Stomach smooth muscle (tissue), 2 donors: ENCODE measurements at regions not wholly inside any gene's neighbourhood (a gene's known extent, or its start where the extent isn't known, plus 50 kb on each side); places are given as distances from the start of the nearest gene placed in this dataset.
A peak's percentile ranks its signal among the peaks of the same experiment; 100 is the strongest.

Source experiments
- H3K27ac ChIP-seq: one replicate; pipeline ENCODE4 v1.7.0; 2013; ENCODE audit warnings: mild to moderate bottlenecking, low read length, inconsistent platforms
- H3K27me3 ChIP-seq, 2 donors: one replicate each; pipeline ENCODE4 v1.7.0; 2013; ENCODE audit warnings: low read length in 2 of 2; ENCODE audit not compliant: insufficient read depth in 2 of 2, control insufficient read depth in 1 of 2
- H3K36me3 ChIP-seq, 2 donors: one replicate each; pipeline ENCODE4 v1.7.0; 2013; ENCODE audit warnings: low read length in 2 of 2; ENCODE audit not compliant: control insufficient read depth in 2 of 2, insufficient read depth in 2 of 2
- H3K4me1 ChIP-seq: one replicate; pipeline ENCODE4 v1.7.0; 2013; ENCODE audit warnings: low read length; ENCODE audit not compliant: control insufficient read depth, insufficient read depth
- H3K4me3 ChIP-seq, 2 donors: one replicate each; pipeline ENCODE4 v1.7.0; 2013; ENCODE audit warnings: low read length in 2 of 2
- H3K9ac ChIP-seq, 2 donors: one replicate each; pipeline ENCODE4 v1.7.0; 2013; ENCODE audit warnings: low read length in 2 of 2, mild to moderate bottlenecking in 1 of 2
- H3K9me3 ChIP-seq, 2 donors: one replicate each; pipeline ENCODE4 v1.7.0; 2013; ENCODE audit warnings: low read length in 2 of 2; ENCODE audit not compliant: control insufficient read depth in 2 of 2
- donor health status: healthy.
- donor health status: Pancreatic carcinoma.

DNA sequence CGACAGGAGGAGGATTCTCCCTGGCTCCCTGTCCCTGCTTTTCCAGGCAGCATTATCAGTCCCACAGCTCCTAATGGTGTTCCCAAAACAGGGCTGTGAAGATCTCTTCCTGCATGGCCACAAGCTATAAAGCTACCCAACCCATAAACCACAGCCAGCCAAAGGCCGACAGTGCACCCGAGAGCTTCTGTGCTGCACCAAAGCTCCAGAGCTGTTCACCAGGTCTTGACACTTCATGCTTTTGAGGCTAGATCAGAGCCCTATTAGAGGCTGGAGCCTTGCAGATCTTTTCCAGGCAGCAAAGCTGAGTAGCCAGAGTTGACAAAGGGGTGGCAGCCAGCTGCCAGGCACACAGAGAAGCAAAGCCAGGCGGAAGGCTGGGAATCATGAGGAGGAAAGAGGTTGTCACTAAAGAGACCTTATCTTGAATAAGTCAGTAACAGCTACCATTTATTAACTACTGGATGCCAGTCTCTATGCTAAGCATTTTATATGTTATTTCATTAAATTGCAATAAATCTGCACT lies 180.4 kb downstream of the KATNAL1 start:
- Histone ChIP-seq H3K27ac (peak overlapping the region; percentile 85), H3K9ac (no peak overlapping the region), H3K9me3 (no peaks in the 10 kb centered on the region), H3K4me3 (no peak overlapping the region), H3K4me1 (peaks cover 33% of the 10 kb centered on the region), H3K36me3 (no peaks in the 10 kb centered on the region), H3K27me3 (no peaks in the 10 kb centered on the region)

DNA sequence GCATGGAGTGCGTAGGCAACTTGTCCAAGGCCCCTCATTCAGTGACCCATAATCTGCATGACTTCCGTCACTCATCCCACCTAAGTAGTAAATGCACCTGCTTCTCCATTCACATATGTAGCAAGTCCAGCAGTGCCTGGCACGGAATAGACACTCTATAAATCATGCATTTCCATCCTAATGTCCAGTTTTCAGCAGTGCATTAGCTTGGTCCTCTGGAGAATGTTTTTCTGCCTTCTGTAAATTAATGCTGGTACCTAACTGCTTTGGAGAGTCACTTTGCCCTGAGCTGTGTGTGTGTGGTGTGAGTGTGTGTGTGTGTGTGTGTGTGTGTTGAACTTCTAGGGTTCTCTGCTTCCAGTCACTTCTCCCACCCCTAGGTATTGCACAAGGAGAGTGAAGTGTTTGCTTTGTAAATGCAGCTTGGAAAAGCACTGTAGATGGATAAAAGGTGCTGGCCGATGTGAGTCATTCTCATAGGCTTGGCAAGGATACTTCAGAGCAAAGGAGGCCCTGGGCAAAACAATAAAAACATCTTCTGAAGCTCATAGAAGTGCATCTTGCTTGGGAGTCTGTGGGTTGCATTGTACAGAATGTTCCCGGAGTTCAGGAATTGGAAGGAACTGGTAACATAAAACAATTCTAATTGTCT lies 181.8 kb downstream of the KATNAL1 start:
- no peaks in the 10 kb centered on the region for H3K36me3 ChIP-seq
- peak overlapping the region; percentile 85 for H3K27ac ChIP-seq

DNA sequence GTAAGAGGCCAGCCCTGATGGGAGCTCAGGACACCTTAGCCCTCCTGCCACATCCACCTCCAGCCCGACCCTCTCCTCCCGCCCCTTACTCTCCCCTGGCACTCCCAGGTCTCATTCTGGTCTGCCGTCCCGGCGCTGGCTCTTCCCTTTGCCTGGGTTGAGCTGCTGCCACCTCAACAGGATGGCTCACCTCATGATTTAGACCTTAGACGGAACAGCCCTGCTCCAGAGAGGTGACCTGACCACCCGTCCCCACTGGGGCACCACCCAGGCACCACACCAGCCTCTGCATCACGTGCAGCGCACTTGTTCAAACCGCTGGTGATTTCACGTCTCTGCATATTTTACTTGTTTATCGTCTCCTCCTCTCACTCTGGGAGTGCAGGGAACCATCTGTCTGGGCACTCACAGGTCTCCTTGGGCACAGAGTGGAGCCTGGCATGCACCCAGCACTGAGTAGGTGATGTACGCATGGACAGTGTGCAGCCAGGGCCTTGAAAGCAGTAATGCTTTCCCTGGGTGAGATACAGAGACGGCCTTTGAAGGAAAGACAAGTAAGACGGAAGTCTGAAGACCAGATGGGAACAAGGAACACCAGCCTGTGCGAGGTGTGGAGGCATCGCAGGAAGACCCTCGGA lies 183.1 kb downstream of the KATNAL1 start:
- Histone ChIP-seq H3K27me3 (no peaks in the 10 kb centered on the region), H3K4me3 (no peak overlapping the region)

More for the DNA sequence above, 181.8 kb downstream of the KATNAL1 start:
- H3K9ac ChIP-seq: no peak overlapping the region
- H3K4me1 ChIP-seq: peaks cover 33% of the 10 kb centered on the region
- H3K27me3 ChIP-seq: no peaks in the 10 kb centered on the region
- H3K4me3 ChIP-seq: no peak overlapping the region
- H3K9me3 ChIP-seq: no peaks in the 10 kb centered on the region

DNA sequence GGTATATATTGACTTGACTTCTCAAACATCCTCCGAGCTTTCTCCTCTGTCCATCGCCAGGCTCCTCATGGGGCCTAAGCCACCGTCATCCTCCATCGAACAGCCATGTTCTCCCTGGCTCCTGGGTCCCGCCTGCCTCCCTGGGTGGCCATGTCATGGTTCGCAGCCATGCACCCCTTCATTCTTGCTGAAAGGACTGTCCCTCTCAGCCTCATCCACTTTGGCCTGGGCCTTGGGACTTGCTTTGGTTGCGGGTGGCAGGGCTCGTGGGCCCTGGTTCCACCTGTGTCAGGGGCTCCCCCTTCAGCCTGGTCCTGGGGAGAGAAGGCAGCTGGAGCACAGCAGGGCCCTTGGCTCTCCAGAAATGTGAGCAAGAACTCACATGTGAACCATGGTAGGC lies 183.8 kb downstream of the KATNAL1 start:
- peak overlapping the region; percentile 85 for H3K27ac ChIP-seq
- peaks cover 37% of the 10 kb centered on the region for H3K4me1 ChIP-seq
- H3K36me3 ChIP-seq: no peaks in the 10 kb centered on the region

More for the DNA sequence above, 183.1 kb downstream of the KATNAL1 start:
- no peaks in the 10 kb centered on the region for H3K9me3 ChIP-seq
- peak overlapping the region; percentile 85 for H3K27ac ChIP-seq
- no peak overlapping the region for H3K9ac ChIP-seq
- peaks cover 37% of the 10 kb centered on the region for H3K4me1 ChIP-seq
- H3K36me3 ChIP-seq: no peaks in the 10 kb centered on the region

DNA sequence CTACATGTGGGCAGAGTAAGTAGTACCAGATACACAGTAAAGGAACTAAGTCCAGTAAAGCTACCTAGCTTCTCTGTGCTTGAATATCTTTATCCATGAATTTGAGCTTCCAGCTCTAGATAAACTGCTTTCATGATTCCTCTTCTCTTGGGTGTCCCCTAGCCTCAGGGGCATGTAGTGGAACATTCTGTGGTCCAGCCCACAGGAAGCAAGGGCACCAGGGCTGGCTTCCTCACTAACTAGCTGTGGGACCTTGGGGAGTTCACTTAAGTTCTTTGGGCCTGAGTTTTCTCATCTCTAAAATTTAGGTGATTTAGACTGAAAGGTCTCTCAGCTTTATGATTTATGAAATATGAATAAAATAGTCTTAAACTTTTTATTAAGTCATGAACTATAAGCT lies 185.7 kb downstream of the KATNAL1 start:
- Histone ChIP-seq H3K4me3 (no peak overlapping the region), H3K9ac (no peak overlapping the region), H3K36me3 (no peaks in the 10 kb centered on the region), H3K27ac (no peak overlapping the region), H3K27me3 (no peaks in the 10 kb centered on the region), H3K4me1 (peaks cover 27% of the 10 kb centered on the region), H3K9me3 (no peaks in the 10 kb centered on the region)

More for the DNA sequence above, 183.8 kb downstream of the KATNAL1 start:
- no peak overlapping the region for H3K4me3 ChIP-seq
- no peaks in the 10 kb centered on the region for H3K9me3 ChIP-seq
- no peaks in the 10 kb centered on the region for H3K27me3 ChIP-seq
- H3K9ac ChIP-seq: no peak overlapping the region

DNA sequence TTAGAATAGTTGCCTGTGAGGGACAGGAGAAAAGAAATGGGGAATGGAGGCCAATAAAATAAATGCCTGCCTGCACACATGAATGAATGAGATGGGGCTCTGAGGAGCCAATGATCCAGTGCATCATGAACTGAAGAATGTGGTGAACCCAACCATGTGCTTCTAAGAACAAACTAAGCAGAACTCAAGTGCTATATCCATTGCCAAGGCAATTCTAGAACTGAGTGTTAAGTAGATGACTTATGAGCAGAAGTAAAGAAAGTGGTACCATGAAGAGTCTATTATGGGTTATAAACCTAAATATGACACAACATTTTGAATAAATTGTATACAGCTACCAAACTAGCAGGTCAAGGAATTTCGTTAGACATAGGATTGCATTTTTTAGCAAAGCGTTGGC lies 186.1 kb downstream of the KATNAL1 start:
- H3K9ac ChIP-seq: no peak overlapping the region
- H3K4me3 ChIP-seq: no peak overlapping the region
- H3K36me3 ChIP-seq: no peaks in the 10 kb centered on the region
- no peak overlapping the region for H3K27ac ChIP-seq
- H3K4me1 ChIP-seq: peaks cover 22% of the 10 kb centered on the region
- H3K27me3 ChIP-seq: no peaks in the 10 kb centered on the region
- no peaks in the 10 kb centered on the region for H3K9me3 ChIP-seq

DNA sequence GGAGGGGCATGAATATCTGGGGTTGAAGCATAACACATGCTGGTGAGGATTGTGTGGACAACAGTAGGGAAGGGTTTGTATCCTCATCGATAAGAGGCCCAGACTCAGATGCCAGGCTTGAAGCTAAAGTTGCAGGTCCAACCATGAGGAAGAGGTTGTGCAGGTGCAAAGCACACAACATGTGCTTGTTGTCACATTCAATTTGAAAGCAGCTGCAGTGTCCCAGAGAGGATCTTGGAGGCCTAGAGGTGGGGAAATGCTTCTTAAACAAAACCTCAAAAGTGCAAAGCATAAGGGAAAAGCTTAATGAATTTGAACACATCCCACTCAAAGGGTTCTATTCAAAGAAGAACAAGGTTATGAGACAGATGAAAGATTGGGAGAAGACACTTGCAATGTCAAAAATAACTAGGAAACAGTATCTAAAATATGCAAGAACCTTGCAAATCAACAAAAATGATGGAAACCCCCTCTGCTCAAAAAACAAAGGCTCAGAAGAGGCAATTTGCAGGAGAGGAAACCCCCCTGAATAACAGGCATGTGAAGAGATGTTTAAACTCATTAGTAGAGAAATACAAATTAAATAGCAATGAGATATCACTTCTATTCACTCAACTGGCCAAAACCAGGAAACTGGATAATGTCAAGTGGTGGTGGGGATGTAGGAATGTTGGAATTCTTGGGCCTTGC lies 187.1 kb downstream of the KATNAL1 start:
- Histone ChIP-seq H3K27ac (no peak overlapping the region), H3K27me3 (no peaks in the 10 kb centered on the region), H3K9ac (no peak overlapping the region)

DNA sequence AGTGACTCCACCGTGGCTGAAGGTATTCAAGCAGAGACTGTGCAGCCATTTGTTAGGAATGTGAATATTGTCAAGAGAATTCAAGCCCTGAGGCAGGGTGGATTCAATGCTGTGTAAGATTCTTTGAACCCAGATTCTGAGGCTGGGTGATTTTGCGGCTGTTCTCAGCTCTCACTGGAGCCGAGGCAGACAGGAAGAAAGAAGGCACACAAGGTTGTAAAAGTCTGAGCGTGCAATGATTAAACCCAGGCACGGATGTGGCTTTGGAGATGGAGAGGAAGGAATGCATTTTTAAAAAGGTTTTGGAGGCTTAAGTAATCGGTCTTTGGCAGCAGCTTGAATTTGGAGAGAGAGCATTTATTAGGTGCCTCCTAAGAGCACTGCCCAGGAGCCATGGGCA lies 187.9 kb downstream of the KATNAL1 start:
- no peaks in the 10 kb centered on the region for H3K9me3 ChIP-seq
- H3K27me3 ChIP-seq: no peaks in the 10 kb centered on the region
- H3K27ac ChIP-seq: peak overlapping the region; percentile 63
- H3K4me3 ChIP-seq: peak overlapping the region in 1 of 2 donors; percentile 13
- H3K4me1 ChIP-seq: peaks cover 20% of the 10 kb centered on the region
- H3K36me3 ChIP-seq: no peaks in the 10 kb centered on the region
- H3K9ac ChIP-seq: peak overlapping the region in 1 of 2 donors; percentile 19

More for the DNA sequence above, 187.1 kb downstream of the KATNAL1 start:
- peaks cover 20% of the 10 kb centered on the region for H3K4me1 ChIP-seq
- no peaks in the 10 kb centered on the region for H3K9me3 ChIP-seq
- H3K4me3 ChIP-seq: peak overlapping the region in 1 of 2 donors; percentile 13
- H3K36me3 ChIP-seq: no peaks in the 10 kb centered on the region

DNA sequence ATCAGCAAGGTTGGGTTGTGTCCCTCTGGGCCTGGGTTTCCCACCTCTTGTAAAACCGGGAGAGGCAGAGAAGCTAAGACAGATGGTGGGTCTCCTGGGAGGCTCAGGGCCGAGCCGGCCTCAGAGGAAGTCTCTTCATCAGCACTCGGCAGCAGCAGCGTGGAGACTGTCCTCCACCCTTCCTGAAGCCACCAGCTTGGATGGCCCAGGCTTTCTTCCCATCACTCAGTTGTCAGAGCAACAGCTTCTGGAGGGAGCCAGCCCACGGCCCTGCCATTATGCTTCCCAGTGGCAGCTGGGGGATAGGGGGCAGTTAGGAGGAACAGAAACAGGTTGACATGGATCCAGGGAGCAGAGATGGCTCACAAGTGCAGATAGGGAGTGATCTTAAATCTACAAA lies 191.0 kb downstream of the KATNAL1 start:
- Histone ChIP-seq H3K4me1 (peaks cover 24% of the 10 kb centered on the region), H3K4me3 (no peak overlapping the region), H3K9ac (no peak overlapping the region), H3K9me3 (no peaks in the 10 kb centered on the region), H3K36me3 (no peaks in the 10 kb centered on the region), H3K27ac (no peak overlapping the region), H3K27me3 (no peaks in the 10 kb centered on the region)

DNA sequence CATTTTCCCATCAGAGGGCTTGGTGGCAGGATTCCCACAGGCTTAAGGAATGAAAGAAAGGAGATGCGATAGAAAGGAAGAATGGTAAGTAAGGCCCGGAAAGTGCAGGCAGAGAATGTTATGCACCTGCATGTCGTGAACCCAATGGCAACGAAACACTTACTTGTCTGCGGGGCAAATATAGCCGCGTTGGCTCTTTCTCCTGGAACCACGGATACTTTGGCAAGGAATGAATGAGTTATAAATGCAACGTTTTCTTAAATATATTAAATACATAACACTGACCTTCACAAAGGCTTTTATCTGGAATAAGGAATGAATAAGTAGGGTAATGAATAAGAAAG lies 192.1 kb downstream of the KATNAL1 start:
- H3K27me3 ChIP-seq: no peaks in the 10 kb centered on the region
- H3K4me1 ChIP-seq: peaks cover 29% of the 10 kb centered on the region
- H3K4me3 ChIP-seq: peak overlapping the region; percentile 61 to 78
- no peaks in the 10 kb centered on the region for H3K36me3 ChIP-seq
- no peak overlapping the region for H3K9ac ChIP-seq
- H3K9me3 ChIP-seq: no peaks in the 10 kb centered on the region
- no peak overlapping the region for H3K27ac ChIP-seq
